ENCODE measurements at regions not wholly inside any gene's neighbourhood (a gene's known extent, or its start where the extent isn't known, plus 50 kb on each side); places are given as distances from the start of the nearest gene placed in this dataset.

- FAIRE-seq (no peak), DNase-seq (ENCODE audit: insufficient read length, low spot score) (no peak)
These were observed 540.1 kb downstream of the EBF1 start for GRCh38 chr5:158559643-158560042.

DNA sequence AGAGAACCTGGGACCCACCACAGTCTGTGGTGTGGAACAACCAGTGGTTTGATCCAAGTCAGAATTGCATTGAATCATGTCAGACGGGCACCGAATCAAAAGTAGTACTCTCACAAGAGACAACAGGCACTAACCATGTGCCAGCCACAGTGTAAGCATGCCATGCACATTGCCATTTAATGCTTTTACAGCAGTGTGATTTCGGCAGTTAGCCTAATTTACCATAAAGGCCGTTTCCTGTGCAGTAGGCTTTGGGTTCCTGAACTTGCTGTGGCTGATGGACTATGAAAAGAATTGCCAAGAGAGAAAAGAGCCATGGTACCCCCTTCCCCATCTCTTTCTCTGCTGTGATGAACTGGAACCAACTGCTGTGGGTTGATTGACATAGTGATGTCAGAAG, 540.6 kb downstream of the EBF1 start:
- FAIRE-seq (no peak), DNase-seq (ENCODE audit: insufficient read length, low spot score) (no peak)

GRCh38 chr5:158553962-158554336, 545.8 kb downstream of the EBF1 start:
- FAIRE-seq: no peak
- DNase-seq (ENCODE audit: insufficient read length, low spot score): no peak

- DNase-seq (ENCODE audit: insufficient read length, low spot score) (no peak), FAIRE-seq (no peak)
These were observed 546.3 kb downstream of the EBF1 start for GRCh38 chr5:158553195-158553961.

DNA sequence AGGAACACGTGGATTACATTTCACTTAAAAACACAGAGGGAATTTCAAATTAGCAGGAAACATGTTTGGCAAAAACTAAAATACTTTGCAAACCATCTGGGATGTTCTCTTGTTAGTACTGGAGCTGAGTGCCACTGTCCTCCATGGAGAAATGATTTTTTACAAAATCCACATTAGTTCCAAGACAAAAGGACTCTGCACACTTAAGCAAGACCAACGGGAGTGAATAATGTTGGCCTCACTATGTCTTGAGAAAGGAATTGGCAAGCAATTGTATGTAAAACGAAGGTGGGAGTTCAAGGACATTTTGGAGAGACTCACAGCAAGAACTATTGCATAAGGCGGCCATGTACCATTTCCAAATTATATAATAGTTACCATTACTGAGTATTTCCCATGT, 547.5 kb downstream of the EBF1 start:
- FAIRE-seq (no peak), DNase-seq (ENCODE audit: insufficient read length, low spot score) (no peak)

DNA sequence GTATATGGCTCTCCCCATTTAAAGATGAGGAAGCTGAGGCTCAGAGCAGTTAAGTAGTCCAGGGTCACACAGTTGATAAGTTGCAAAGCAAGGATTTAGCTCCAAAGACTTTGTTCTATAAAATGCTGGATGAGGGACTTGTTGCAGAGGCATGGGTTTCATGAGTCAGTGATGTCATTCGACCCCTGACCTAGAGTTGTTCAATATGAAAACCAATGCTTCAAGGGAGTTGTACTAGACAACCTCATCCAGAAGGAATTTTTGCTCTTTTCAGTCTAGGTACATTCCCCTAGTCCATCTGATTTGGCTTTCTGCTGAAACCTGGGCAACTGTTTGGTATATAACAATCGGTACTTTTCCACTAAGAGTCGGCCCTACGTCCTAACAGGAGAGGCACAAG, 550.4 kb downstream of the EBF1 start:
- FAIRE-seq (no peak), DNase-seq (ENCODE audit: insufficient read length, low spot score) (no peak)

GRCh38 chr5:158546748-158547147, 553.0 kb downstream of the EBF1 start:
- FAIRE-seq (no peak), DNase-seq (ENCODE audit: insufficient read length, low spot score) (no peak)

GRCh38 chr5:158545949-158546530, 553.7 kb downstream of the EBF1 start:
- DNase-seq (ENCODE audit: insufficient read length, low spot score) (no peak), FAIRE-seq (no peak)

GRCh38 chr5:158544388-158545339, 555.1 kb downstream of the EBF1 start:
- DNase-seq (ENCODE audit: insufficient read length, low spot score) (no peak), FAIRE-seq (no peak)

- no peak for DNase-seq (ENCODE audit: insufficient read length, low spot score)
- FAIRE-seq: no peak
These were observed 556.0 kb downstream of the EBF1 start for GRCh38 chr5:158543539-158544387.

DNA sequence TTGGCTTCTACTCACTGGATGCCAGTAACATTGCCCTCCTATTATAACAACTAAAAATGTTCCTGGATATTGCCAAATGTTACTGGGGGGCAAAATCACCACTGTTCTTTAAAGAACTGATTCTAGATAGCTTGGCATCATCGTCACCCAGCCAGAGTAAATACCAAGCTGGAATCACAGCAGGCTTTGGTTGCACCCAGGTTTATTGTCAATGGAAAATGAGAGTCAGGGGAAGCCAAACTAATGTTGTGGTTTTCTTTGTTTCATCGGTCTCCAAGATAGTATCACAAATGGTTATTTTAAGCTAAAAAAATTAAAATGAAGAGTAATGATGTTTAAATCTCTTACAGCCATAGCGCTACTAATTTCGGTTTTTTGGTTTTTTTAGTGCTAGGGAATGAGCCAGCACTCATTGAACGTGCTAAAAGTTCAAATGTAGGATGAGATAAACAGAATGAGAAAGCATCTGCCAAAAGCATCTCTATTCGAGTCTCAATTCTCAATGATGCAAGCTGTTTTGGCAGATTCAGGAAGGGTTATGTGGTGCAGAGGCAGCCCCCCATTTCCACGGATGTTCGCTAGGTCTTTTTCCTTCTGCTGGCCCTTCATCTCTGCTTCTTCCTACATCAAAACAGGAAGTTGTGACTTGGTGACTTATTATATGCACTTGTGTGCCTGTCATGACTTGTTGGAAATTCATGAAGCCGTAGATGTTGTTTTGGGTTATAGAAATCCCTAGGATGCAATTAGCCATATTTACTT, 558.0 kb downstream of the EBF1 start:
- DNase-seq (ENCODE audit: insufficient read length, low spot score) (no peak), FAIRE-seq (no peak)

DNA sequence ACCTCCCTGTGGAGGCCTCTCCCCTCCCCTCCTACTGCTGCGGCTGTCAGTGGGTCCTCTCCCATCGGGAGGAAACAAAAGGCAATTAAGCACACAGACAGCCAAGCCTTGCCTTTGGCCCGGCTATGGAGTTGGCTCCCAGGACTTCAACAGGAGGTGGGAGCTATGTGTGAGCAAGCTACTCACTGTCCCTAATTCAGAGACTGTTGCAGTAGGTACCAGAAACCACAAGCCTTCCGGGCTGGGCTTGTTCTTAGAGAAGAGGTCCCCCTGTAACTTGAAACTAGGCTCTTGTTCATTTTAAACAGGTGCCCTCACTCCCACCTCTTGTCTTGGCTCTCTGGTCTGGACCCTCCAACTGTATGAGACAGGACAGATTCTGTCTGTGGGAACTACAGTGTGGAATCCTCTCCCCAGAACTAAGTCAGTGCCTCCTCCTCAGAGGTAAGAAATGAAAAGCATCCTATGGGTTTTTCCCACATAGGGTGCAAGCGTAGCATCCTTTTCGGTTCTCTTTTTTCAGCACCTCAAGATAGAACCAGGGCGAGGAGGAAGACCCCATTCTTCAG, 561.1 kb downstream of the EBF1 start:
- DNase-seq (ENCODE audit: insufficient read length, low spot score): no peak
- no peak for FAIRE-seq

DNA sequence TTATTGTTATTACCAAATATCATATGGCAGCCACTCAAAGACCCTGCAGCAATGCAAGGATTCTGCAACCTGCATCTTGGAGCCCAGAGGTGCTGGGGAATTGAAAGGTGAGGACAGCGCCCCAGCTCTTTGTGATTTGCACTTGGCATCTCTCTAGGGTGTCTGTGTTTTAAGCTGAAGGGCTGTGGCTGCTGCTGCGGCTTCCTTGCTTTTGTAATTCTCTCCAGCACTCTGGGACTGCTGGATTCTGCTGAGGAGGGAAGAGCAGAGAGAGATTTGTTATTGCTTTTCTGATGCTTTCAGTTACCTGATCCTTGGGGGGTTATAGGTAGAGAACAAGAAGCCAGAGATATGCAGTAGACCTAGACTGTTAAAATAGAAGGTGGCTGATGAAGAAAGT, 562.4 kb downstream of the EBF1 start:
- no peak for FAIRE-seq
- no peak for DNase-seq (ENCODE audit: insufficient read length, low spot score)

GRCh38 chr5:158534203-158534602, 565.5 kb downstream of the EBF1 start:
- FAIRE-seq (no peak), DNase-seq (ENCODE audit: insufficient read length, low spot score) (no peak)

DNA sequence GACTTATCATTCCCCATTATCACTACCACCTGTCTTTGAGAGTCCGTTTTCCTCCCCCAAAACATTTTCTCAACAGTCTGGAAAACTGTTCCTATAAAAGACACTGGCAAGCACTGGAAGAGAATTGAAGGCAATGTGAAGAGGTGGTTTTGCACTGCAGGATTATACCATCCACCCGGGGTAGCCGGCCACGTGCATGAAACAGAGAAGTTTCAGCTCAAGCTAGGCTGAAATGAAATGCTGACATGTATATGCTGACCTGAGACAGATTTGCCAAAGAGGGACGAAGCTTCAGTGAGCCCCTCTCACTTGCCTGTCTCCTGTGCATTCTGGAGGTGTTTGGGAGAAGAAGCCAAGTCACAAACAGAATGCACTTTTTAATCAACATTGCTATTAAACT, 567.0 kb downstream of the EBF1 start:
- FAIRE-seq (no peak), DNase-seq (ENCODE audit: insufficient read length, low spot score) (no peak)

DNA sequence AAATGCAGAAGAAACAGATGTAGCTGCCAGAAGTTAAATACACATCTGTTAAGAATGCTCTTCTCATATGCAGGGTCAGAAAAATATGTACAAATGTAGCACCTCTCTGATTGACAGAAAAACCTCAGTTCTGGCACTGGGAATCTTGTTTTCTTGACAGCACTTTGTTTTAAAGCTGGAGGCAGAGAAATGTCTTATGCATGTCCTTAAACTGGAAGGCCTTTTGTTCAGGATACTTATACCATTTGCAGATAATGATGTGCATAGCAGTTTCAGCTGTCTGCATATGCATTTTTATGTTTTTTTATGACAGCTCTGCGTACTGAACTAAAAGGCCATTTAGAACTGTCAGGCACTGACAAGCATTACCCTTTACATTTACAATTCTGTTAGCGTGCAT, 567.9 kb downstream of the EBF1 start:
- FAIRE-seq: no peak

DNA sequence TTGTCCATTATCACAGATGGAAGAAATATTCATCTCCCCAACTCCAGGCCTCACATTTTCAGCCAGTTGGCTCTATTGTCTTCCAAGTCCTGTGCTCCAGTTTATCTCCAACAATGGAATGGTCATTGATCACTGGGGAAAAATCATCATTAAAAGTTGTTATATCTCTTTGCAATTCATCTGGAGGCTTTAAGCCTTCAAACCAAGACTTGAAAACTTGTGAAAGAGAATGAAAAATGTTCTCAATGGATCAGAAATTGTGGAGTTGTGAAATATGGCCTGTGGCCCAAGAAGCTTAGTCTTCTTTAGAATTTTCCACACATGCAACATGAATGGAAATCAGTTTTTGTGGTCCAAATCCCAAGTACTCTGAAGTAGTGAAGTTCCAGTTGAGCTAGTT, 569.6 kb downstream of the EBF1 start:
- FAIRE-seq (no peak), DNase-seq (ENCODE audit: insufficient read length, low spot score) (no peak)

More for the DNA sequence above, 567.9 kb downstream of the EBF1 start:
- no peak for DNase-seq (ENCODE audit: insufficient read length, low spot score)

- DNase-seq (ENCODE audit: insufficient read length, low spot score) (no peak), FAIRE-seq (no peak)
These were observed 570.3 kb downstream of the EBF1 start for GRCh38 chr5:158529454-158529853.

DNA sequence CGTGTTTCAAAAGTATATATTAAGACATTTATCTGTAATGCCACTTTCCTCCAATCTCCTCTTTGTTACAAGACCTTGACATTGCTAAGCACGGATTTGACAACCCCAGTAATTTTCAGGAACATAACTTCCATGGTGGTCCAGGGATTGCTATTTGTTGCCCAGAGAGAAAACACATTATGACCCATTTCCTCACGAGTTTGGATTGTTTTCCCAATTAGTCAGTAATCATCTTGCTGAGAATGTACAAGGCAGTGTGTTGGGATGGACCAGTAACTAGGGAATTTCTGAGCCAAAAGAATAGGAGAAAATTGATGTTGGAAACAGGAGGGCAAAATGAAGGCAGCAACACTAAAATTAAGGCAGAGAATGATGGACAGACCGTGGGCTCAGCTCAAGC, 574.1 kb downstream of the EBF1 start:
- FAIRE-seq: no peak
- DNase-seq (ENCODE audit: insufficient read length, low spot score): no peak

DNA sequence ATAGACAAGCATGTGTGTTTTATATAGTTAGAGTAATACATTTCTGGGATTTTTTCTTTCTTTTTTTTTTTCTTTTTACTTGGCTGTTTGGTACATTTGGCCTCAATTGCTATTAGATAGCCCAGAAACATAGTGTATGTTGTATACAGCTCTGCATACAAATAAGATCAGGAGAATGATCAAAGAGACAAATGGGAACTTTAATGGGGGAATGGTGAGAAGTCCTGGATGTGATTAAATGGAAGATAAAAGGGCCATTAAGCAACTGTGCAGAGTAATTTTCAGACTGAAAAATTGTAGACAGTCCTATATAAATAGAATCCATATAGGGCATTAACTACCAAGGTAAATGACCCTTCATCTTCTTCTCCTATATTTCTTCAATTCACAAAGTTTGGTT, 575.6 kb downstream of the EBF1 start:
- no peak for FAIRE-seq

More for the DNA sequence above, 575.6 kb downstream of the EBF1 start:
- no peak for DNase-seq (ENCODE audit: insufficient read length, low spot score)
